Activated naive CD8-positive, alpha-beta T cell treated with anti-CD3 and anti-CD28 coated beads, Interleukin-2, amount 10 ng/mL, durations not matched to agents 7 days and 5 days (primary cell): ENCODE measurements at regions not wholly inside any gene's neighbourhood (a gene's known extent, or its start where the extent isn't known, plus 50 kb on each side); places are given as distances from the start of the nearest gene placed in this dataset.

Experiments
- ATAC-seq: fragments of 150-1000 bp; cut with Tn5 transposase; one replicate; pipeline ENCODE4 v1.10.0; 2021; ENCODE audit warnings: low read depth, moderate library complexity
- POLR2A ChIA-PET: fragments of 350-600 bp; sonication (Branson Sonifier 250); formaldehyde crosslinking; loops from one replicate; lab custom pipeline; 2021; ENCODE audit warnings: antibody characterized with exemption; lab: Charles Lee
- DNase-seq: peaks from one replicate; pipeline ENCODE4 v3.0.0; 2021
- H3K27ac Mint-ChIP-seq: one replicate; pipeline ENCODE4 v1.8.0; 2022; ENCODE audit warnings: mild to moderate bottlenecking, mixed read lengths
- H3K27me3 Mint-ChIP-seq: one replicate; pipeline ENCODE4 v1.8.0; 2022; ENCODE audit warnings: mild to moderate bottlenecking, moderate library complexity, mixed read lengths
- H3K36me3 Mint-ChIP-seq: one replicate; pipeline ENCODE4 v1.8.0; 2021; ENCODE audit warnings: mild to moderate bottlenecking, mixed read lengths
- H3K4me1 Mint-ChIP-seq: one replicate; pipeline ENCODE4 v1.8.0; 2021; ENCODE audit warnings: mixed read lengths
- H3K4me3 Mint-ChIP-seq: one replicate; pipeline ENCODE4 v1.8.0; 2022; ENCODE audit warnings: mild to moderate bottlenecking, moderate library complexity, mixed read lengths
- H3K9me3 Mint-ChIP-seq: one replicate; pipeline ENCODE4 v1.8.0; 2021; ENCODE audit warnings: mixed read lengths

DNA sequence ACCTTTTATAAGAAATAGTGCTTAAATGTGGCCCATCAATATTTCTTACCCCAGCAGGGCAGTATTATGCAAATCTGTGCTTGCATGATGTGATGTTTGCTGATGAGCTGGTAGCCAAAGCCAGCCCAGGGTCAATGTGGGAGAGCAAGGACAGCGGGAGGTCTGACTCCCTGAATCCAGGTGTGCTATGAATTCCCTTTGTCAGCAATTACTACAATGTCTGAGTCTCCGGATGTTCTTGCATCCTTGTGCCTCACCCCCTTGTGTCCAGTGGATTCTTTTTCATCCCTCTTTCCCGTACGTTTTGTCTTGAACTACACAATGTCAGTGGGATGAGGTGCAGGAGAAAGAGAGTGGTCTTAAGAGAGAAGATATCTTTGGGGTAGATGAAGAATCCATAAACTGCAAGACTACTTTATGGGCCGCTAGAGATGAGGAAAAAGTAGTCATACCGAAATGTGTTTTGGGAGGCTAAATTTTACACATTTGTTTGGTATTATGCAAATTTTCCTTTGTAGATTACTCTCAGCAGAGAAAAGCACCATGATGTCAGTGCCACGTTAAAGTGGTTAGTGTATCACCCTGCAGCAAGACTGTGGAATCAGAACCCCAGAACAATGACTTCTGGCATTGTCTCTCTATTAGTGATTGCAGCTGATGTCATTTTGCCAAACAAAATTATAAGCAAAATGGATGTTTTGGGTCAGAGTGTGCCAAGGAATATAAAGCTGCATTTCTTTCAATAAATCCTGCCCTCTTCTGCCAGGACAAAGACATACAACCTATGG, 53.5 kb upstream of the TSHZ3 start:
- ATAC-seq, result no peak
- Mint-ChIP-seq H3K27ac (no peak overlapping the region), H3K36me3 (no peaks in the 10 kb centered on the region), H3K9me3 (no peaks in the 10 kb centered on the region), H3K4me3 (no peak overlapping the region), H3K4me1 (no peaks in the 10 kb centered on the region), H3K27me3 (no peaks in the 10 kb centered on the region)
- DNase-seq, result no peak
- POLR2A ChIA-PET, result no interaction called here

DNA sequence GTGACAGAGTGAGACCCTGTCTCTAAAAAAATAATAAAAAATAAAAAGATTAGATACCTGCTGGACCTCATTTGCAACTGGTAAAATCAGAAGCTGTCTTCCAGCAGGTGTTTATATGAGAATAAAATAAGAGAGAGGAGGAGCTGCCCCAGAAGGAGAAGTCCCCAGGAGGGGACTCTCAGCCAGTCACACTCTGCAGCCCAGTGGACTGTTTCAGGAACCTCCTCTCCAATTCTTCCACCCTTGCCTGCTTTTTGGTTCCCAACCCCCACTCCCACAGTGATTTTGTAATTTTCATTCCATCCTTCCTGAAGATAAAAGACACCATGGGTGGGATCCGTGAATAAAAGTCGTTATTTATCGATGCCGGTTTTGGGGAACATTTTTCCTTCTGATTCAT, 56.9 kb upstream of the TSHZ3 start:
- H3K27me3 Mint-ChIP-seq, result peaks cover 2% of the 10 kb centered on the region
- no peak for DNase-seq
- no peaks in the 10 kb centered on the region for H3K36me3 Mint-ChIP-seq
- H3K4me1 Mint-ChIP-seq, result no peaks in the 10 kb centered on the region
- H3K9me3 Mint-ChIP-seq, result peaks cover 2% of the 10 kb centered on the region
- H3K27ac Mint-ChIP-seq, result no peak overlapping the region
- POLR2A ChIA-PET, result no interaction called here
- ATAC-seq, result no peak
- H3K4me3 Mint-ChIP-seq, result no peak overlapping the region

GRCh38 chr19:31408460-31409124, 59.4 kb upstream of the TSHZ3 start:
- H3K27me3 Mint-ChIP-seq, result peaks cover 2% of the 10 kb centered on the region
- DNase-seq (no peak), ATAC-seq (no peak)
- no peak overlapping the region for H3K27ac Mint-ChIP-seq
- POLR2A ChIA-PET, result no interaction called here
- no peak overlapping the region for H3K4me3 Mint-ChIP-seq
- H3K36me3 Mint-ChIP-seq, result no peaks in the 10 kb centered on the region
- peaks cover 2% of the 10 kb centered on the region for H3K9me3 Mint-ChIP-seq
- no peaks in the 10 kb centered on the region for H3K4me1 Mint-ChIP-seq

DNA sequence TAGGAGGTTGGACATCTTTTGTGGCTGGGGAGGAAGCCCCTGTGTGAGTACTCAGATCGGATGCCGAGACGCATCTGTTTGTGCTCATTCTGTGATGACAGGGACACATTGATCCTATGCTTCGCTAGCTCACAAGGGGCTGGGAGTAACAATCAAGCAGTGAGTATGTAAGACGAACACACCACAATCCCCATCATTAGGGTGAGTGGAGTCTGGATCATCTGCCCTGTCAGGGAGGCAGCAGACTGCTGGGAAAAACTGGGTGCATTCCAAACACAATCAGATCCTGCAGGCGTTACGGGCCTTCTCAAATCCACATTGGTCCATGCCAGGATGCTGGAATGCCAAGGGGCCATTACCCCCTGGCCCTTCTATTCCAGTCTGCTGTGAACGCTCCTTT, 64.1 kb upstream of the TSHZ3 start:
- ATAC-seq, result no peak
- no peaks in the 10 kb centered on the region for H3K36me3 Mint-ChIP-seq
- POLR2A ChIA-PET, result no interaction called here

DNA sequence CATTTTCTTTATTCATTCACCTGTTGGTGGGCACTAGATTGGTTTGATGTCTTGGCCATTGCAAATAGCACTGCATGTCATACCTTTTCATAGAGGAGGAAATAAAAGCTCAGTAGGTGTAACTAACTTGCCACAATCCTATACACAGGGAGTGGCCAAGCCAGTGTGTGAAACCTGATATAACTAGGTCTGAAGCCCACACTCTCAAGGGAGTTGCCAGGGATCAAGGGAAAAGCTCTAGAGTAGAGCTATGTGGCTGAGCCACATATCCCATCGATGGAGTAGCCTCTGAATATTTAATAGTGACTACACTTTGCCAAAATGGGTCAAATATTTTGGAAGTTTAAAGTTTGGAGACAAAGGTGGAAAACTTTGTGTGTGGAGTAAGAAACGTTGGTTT, 66.1 kb upstream of the TSHZ3 start:
- H3K9me3 Mint-ChIP-seq, result peaks cover 2% of the 10 kb centered on the region
- no peaks in the 10 kb centered on the region for H3K36me3 Mint-ChIP-seq
- POLR2A ChIA-PET, result no interaction called here
- no peak overlapping the region for H3K4me3 Mint-ChIP-seq
- DNase-seq, result no peak
- ATAC-seq, result no peak
- peaks cover 3% of the 10 kb centered on the region for H3K27me3 Mint-ChIP-seq
- H3K4me1 Mint-ChIP-seq, result no peaks in the 10 kb centered on the region
- H3K27ac Mint-ChIP-seq, result no peak overlapping the region

More for the DNA sequence above, 64.1 kb upstream of the TSHZ3 start:
- H3K9me3 Mint-ChIP-seq, result peaks cover 2% of the 10 kb centered on the region
- no peak for DNase-seq
- H3K4me3 Mint-ChIP-seq, result no peak overlapping the region
- H3K27me3 Mint-ChIP-seq, result peaks cover 2% of the 10 kb centered on the region
- H3K4me1 Mint-ChIP-seq, result no peaks in the 10 kb centered on the region
- no peak overlapping the region for H3K27ac Mint-ChIP-seq

- H3K4me1 Mint-ChIP-seq, result no peaks in the 10 kb centered on the region
- DNase-seq, result no peak
- no peak for ATAC-seq
- H3K9me3 Mint-ChIP-seq, result no peaks in the 10 kb centered on the region
- no peaks in the 10 kb centered on the region for H3K36me3 Mint-ChIP-seq
- no peak overlapping the region for H3K4me3 Mint-ChIP-seq
- POLR2A ChIA-PET, result no interaction called here
- peaks cover 3% of the 10 kb centered on the region for H3K27me3 Mint-ChIP-seq
- H3K27ac Mint-ChIP-seq, result no peak overlapping the region
Measured at GRCh38 chr19:31416548-31416947, 67.3 kb upstream of the TSHZ3 start.

DNA sequence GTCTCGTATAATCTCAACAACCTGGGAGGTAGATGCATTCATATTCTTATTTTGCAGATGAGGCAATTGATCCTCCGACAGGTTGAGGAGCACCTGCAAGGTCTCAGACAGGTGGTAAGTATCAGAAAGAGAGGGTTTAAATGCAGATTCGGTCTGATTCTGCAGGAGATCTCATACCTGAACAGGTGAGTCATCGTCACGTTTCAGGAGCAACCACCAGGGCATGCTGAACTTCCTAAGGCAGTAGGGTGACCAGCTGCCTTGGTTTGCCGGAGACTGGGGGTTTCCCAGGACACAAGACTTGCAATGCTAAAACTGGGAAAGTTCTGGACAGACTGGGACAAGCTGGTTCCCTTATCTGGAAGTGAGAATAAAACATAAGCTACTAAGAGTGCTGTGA, 68.8 kb upstream of the TSHZ3 start:
- ATAC-seq (no peak), DNase-seq (no peak)
- H3K4me1 Mint-ChIP-seq, result no peaks in the 10 kb centered on the region
- peaks cover 3% of the 10 kb centered on the region for H3K27me3 Mint-ChIP-seq
- no peak overlapping the region for H3K27ac Mint-ChIP-seq
- POLR2A ChIA-PET, result no interaction called here
- H3K9me3 Mint-ChIP-seq, result no peaks in the 10 kb centered on the region
- no peak overlapping the region for H3K4me3 Mint-ChIP-seq
- no peaks in the 10 kb centered on the region for H3K36me3 Mint-ChIP-seq

GRCh38 chr19:31418692-31419430, 69.6 kb upstream of the TSHZ3 start:
- ATAC-seq, result no peak
- no peak for DNase-seq
- POLR2A ChIA-PET, result no interaction called here

DNA sequence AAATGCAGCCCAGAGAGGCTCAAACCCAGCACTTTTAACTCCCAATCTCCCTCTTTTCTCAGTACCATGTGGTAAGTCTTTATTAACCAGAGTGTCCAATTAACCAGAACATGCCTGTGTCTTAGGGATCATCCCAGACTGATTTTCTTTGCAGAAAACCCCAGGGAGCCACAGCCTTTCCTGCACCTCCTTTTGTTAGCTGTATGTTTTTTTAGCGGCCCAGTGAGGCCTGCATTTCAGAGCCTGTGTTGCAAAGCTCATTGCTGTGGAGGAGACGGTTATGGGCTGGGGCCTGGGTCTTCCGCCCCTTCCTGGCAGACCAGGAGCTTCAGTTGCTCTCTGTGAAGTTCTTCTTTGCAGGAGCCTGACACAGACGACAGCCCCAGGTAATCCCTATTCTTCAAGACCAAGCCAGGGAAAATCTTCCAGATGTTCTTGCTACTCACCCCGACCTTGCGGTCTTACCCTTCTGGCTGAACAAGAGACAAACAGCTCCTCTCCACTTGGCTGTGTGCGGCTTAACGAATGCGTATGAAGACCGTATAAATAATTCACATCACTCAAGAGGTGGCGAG, 70.7 kb upstream of the TSHZ3 start:
- Mint-ChIP-seq H3K4me3 (no peak overlapping the region), H3K36me3 (no peaks in the 10 kb centered on the region), H3K27ac (no peak overlapping the region), H3K27me3 (peaks cover 3% of the 10 kb centered on the region), H3K9me3 (no peaks in the 10 kb centered on the region), H3K4me1 (no peaks in the 10 kb centered on the region)
- DNase-seq, result no peak
- POLR2A ChIA-PET, result no interaction called here
- no peak for ATAC-seq

More at GRCh38 chr19:31418692-31419430, 69.6 kb upstream of the TSHZ3 start:
- H3K4me1 Mint-ChIP-seq, result no peaks in the 10 kb centered on the region
- H3K36me3 Mint-ChIP-seq, result no peaks in the 10 kb centered on the region
- H3K4me3 Mint-ChIP-seq, result no peak overlapping the region
- H3K9me3 Mint-ChIP-seq, result no peaks in the 10 kb centered on the region
- no peak overlapping the region for H3K27ac Mint-ChIP-seq
- H3K27me3 Mint-ChIP-seq, result peaks cover 3% of the 10 kb centered on the region

- DNase-seq (no peak), ATAC-seq (no peak)
- no peak overlapping the region for H3K27ac Mint-ChIP-seq
- no peaks in the 10 kb centered on the region for H3K9me3 Mint-ChIP-seq
- H3K27me3 Mint-ChIP-seq, result peaks cover 3% of the 10 kb centered on the region
- POLR2A ChIA-PET, result no interaction called here
- H3K4me3 Mint-ChIP-seq, result no peak overlapping the region
- H3K4me1 Mint-ChIP-seq, result no peaks in the 10 kb centered on the region
- no peaks in the 10 kb centered on the region for H3K36me3 Mint-ChIP-seq
Measured at GRCh38 chr19:31421082-31421481, 71.8 kb upstream of the TSHZ3 start.

DNA sequence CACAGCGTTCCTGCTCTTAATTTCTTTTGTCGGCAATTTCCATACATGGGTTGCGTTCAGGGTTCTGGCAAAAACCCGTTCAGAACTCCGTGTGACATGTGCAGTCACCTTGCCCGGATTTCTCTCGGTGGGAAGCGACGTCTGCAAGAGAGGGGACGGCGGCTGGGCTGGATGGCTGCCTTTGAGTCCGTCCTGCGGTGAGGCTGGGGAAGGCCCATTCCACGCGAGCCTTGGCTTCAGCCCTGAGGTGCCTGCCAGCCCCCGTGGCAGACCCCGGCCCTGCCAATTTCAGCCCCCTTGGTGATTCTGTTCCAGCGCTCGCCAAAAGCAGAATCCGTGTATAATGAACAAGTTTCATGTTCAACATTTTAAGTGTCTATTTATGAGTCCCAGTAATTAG, 72.6 kb upstream of the TSHZ3 start:
- ATAC-seq (no peak), DNase-seq (no peak)
- Mint-ChIP-seq H3K27me3 (peaks cover 3% of the 10 kb centered on the region), H3K4me1 (no peaks in the 10 kb centered on the region), H3K27ac (no peak overlapping the region), H3K36me3 (no peaks in the 10 kb centered on the region), H3K4me3 (no peak overlapping the region), H3K9me3 (no peaks in the 10 kb centered on the region)
- POLR2A ChIA-PET, result no interaction called here

DNA sequence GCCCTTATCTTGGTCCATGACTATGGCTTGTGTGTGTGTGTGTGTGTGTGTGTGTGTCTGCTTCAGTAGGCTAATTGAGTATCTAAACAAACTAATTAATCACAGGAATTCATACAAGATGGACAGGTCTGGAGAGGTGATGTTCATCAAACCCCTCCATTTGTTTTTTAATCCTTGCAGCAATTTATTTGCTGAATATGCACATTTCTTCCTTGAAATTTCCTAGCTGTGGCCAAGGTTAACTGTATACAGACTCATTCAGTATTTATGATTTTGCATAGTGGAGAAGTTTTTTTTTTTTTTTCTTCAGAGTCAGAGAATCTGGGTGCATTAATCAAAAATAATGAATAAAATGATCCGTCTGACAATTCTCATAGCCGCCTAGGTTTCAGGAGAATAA, 74.7 kb upstream of the TSHZ3 start:
- no peak for ATAC-seq
- no peaks in the 10 kb centered on the region for H3K27me3 Mint-ChIP-seq
- no peaks in the 10 kb centered on the region for H3K9me3 Mint-ChIP-seq
- H3K36me3 Mint-ChIP-seq, result no peaks in the 10 kb centered on the region
- H3K4me1 Mint-ChIP-seq, result no peaks in the 10 kb centered on the region
- no peak for DNase-seq
- H3K4me3 Mint-ChIP-seq, result no peak overlapping the region
- POLR2A ChIA-PET, result no interaction called here
- no peak overlapping the region for H3K27ac Mint-ChIP-seq

GRCh38 chr19:31424861-31425620, 75.8 kb upstream of the TSHZ3 start:
- no peak for DNase-seq
- Mint-ChIP-seq H3K36me3 (no peaks in the 10 kb centered on the region), H3K4me3 (no peak overlapping the region), H3K27me3 (no peaks in the 10 kb centered on the region), H3K4me1 (no peaks in the 10 kb centered on the region), H3K9me3 (no peaks in the 10 kb centered on the region), H3K27ac (no peak overlapping the region)
- ATAC-seq, result no peak
- POLR2A ChIA-PET, result no interaction called here
